COLO668 (cell line): ENCODE measurements at regions not wholly inside any gene's neighbourhood (a gene's known extent, or its start where the extent isn't known, plus 50 kb on each side); places are given as distances from the start of the nearest gene placed in this dataset.
"Not testable (repeated sequence)": the region's sequence is repeated elsewhere in the genome, so short reads cannot be mapped to it uniquely, and the experiment has no call there.

Experiments used
- DNase-seq: peaks from one replicate; lab custom pipeline; 2025; ENCODE audit not compliant: unreplicated experiment; lab: John Stamatoyannopoulos, UW

DNA sequence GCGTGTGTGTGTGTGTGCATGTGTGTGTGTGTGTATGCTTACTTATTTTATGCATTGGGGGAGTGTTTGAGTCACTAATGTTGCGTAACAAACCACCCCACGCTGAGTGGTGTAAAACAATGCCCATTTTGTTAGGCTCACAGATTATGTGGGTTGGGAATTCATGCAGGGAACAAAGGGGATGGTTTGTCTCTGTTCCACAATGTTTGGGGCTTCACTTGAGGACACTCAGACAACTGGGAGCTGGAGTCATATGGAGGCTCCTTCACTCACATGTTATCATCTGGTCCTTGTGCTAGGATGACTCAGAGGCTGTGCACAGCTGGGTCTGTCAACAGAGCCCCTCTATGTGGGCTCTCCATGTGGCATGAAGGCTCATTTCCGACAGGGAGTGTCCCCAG is 51.3 kb upstream of the LARGE1 start:
- no peak for DNase-seq

DNA sequence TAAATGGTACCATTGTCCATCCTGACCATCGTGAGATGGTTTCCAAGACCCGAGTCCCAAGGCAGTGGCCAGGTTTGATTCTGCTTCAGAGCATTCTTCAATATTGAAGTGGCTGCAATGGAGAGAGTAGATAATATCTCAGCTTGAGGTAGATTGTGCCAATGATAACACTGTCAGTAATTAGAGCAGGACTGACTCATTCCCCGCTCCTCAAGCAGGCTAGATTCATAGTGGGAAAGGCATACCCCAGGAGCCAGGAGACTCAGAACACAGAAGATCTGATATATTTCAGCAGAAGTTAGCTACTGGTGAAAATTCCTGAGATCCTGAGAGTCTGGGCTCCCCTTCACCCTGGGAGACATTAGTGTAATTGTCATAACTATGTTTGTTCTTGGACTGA is 55.6 kb upstream of the LARGE1 start:
- no peak for DNase-seq

GRCh38 chr22:33983558-33983957 is 63.3 kb upstream of the LARGE1 start:
- no peak for DNase-seq

DNA sequence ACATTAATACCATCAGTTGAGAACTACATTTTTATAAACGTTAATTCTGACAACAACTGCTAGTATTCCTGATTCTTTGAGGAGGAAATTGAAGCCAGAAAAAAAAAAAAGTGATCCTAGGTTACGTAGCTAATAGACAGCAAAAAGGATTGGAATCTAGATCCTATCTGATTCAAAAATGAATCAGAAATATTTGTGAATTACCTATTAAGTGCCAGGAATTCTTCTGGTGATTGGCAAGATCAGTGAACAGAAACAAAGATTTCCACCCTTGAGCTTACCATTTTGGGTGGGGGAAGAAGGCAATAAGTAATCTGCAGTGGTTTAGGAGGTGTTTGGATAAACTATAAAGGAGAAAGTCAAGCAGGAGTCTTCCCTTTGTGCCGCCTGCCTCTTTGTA is 63.9 kb upstream of the LARGE1 start:
- no peak for DNase-seq

GRCh38 chr22:33984656-33985285 is 64.5 kb upstream of the LARGE1 start:
- DNase-seq = no peak

- DNase-seq = no peak
These were observed 65.2 kb upstream of the LARGE1 start for GRCh38 chr22:33985506-33985905.

DNA sequence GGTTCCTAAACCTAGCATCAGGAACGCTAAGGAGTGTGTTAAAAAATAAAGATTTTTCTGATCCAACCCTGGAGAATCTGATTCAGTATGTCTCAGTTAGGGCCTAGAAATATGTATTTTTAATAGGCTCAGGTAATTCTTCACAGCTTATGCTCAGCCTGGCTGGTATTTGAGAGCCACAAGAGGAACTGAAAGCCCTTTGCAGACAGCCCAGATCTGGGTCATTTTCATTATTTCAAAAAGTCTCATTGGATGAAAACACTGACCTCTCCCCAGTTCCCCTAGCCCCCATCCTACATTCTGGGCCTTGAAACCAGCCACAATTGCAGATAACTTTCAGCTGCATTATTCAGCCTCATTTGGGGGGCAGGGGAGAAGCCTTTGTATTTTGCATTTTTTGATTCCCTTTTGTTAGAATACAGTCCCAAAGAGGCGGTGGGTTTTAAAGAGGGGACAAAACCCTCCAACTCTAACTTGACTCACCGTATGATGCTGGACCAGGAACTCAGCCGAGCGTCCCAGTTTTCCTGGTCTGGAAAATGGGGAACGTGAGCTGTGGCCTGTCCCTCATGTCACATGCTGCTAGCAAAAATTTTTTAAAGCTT is 66.0 kb upstream of the LARGE1 start:
- no peak for DNase-seq

GRCh38 chr22:33986954-33987353 is 66.7 kb upstream of the LARGE1 start:
- no peak for DNase-seq

GRCh38 chr22:33989263-33989662 is 69.0 kb upstream of the LARGE1 start:
- not testable (repeated sequence) for DNase-seq

- DNase-seq = no peak
These were observed 71.3 kb upstream of the LARGE1 start for GRCh38 chr22:33991620-33992019.

- DNase-seq = no peak
These were observed 76.5 kb upstream of the LARGE1 start for GRCh38 chr22:33996824-33997223.

DNA sequence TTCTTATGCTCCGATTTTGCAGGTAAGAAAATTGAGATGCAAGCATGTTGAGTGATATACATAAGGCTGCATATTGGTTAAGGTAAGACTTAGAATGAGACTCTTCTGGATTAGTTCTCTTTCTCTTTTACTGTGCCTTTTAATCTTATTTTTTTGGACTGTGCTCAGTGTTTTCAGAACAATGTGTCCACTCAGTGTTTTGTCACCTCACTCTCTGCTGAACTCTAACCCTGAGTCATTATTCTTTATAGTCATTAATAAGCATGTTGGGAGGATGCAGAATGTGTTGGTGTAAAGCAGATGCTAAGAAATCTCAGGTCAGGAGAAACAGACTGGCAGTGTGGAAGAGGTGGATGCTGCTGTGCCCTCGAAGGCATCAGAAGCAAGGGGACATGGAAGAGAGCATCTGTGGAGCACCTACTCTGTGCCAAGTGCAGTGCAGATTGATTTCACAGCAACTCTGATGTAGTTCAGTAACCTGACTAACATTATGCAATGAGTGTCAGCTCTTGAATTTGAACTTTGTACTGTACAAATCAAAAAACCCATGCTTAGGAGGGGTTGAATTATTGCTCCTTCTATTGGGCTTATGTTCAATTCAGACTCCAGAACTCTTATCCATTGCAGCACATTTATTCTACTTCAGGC is 80.7 kb upstream of the LARGE1 start:
- no peak for DNase-seq

- no peak for DNase-seq
These were observed 81.6 kb upstream of the LARGE1 start for GRCh38 chr22:34001701-34002466.

- no peak for DNase-seq
These were observed 83.8 kb upstream of the LARGE1 start for GRCh38 chr22:34004058-34004457.

DNA sequence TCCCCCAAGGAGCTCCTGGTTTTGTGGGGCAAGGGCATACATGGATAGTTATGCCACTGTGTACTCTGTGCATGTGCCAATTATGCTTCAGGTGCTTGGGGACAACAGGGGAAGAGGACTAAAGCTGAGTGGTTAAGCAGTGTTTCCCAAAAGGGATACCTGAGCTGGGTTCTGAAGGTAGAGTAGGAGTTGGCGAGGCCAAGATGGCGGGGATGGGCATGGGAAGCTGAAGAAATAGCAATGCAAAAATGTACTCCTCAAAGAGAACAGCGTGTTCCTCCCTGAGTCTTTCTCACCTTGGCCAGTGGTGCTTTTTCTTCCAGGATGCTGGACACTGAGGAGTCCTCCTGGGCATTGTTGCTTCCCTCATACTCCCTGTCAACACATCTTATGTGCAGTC is 90.0 kb upstream of the LARGE1 start:
- no peak for DNase-seq

GRCh38 chr22:34015642-34016041 is 95.4 kb upstream of the LARGE1 start:
- no peak for DNase-seq

- DNase-seq = no peak
These were observed 96.9 kb upstream of the LARGE1 start for GRCh38 chr22:34017205-34017604.

GRCh38 chr22:34019190-34019845 is 99.0 kb upstream of the LARGE1 start:
- DNase-seq = no peak

DNA sequence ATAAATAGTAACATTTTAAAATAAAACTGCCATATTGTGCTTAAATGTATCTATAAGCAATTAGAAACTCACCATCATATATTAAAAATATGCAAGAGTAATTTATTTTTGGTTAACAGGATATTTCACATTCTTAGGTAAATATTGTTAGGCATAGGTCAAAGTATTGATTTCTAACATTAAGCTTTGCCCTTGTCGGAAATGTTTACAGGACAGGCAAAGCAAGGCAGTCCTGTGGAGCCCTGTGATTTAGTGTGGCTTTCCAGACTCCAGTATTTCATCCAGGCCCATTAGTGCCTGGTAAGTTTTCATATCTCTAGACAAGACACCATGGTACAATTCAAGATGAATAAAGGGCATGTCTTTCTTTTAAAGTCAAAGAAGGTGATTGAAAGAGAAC is 114.9 kb upstream of the LARGE1 start:
- no peak for DNase-seq

GRCh38 chr22:34036931-34037330 is 116.7 kb upstream of the LARGE1 start:
- no peak for DNase-seq

- DNase-seq = no peak
These were observed 118.7 kb upstream of the LARGE1 start for GRCh38 chr22:34038801-34039555.
